HCT116 (cell line): ENCODE measurements at regions not wholly inside any gene's neighbourhood (a gene's known extent, or its start where the extent isn't known, plus 50 kb on each side); places are given as distances from the start of the nearest gene placed in this dataset.

Experiments
- ATAC-seq: fragments of 200-7000 bp; cut with Tn5 transposase; 2 replicates; pipeline ENCODE4 v1.9.1; 2020; ENCODE audit warnings: mild to moderate bottlenecking, moderate library complexity
- BruUV-seq: library from RNA; stranded (reverse); fragments of 400-500 nt; replicated peaks from 2 replicates; lab custom pipeline; 2021; lab: Mats Ljungman, UMichigan
- CTCF ChIA-PET: fragments of 300-600 bp; sonication (Branson Sonifier 250); formaldehyde crosslinking; loops from one replicate; lab custom pipeline; 2021; ENCODE audit warnings: antibody characterized with exemption; lab: Charles Lee
- POLR2A ChIA-PET: fragments of 300-600, 350-600 bp; sonication (Branson Sonifier 250); formaldehyde crosslinking; loops from one replicate; lab custom pipeline; 2021; ENCODE audit warnings: antibody characterized with exemption; lab: Charles Lee
- RAD21 ChIA-PET, 2 experiments: fragments of 300-600 bp; sonication (Branson Sonifier 250); formaldehyde crosslinking; loops; one replicate each; lab custom pipeline; 2023; ENCODE audit warnings: low total read pairs in 2 of 2; ENCODE audit not compliant: uncharacterized antibody in 2 of 2, unreplicated experiment in 2 of 2, low non-redundant PET in 1 of 2; lab: Charles Lee
- DNase-seq: peaks from one replicate; pipeline ENCODE4 v3.0.0-alpha.2; 2010; ENCODE audit warnings: low read depth, low spot score
- H2AFZ ChIP-seq: fragments of 200-600 bp; shearing (Covaris generic), sonication (generic); 2 replicates; pipeline ENCODE4 v1.6.1; 2017; ENCODE audit warnings: low read depth, mixed run types, mixed read lengths, antibody characterized with exemption, low read length; ENCODE audit not compliant: poor library complexity, severe bottlenecking
- H3K27ac ChIP-seq: 2 replicates; pipeline ENCODE4 v1.5.1; 2012; ENCODE audit warnings: low read depth, low read length
- H3K27me3 ChIP-seq: fragments of 200-600 bp; sonication (generic); 2 replicates; pipeline ENCODE4 v1.6.1; 2016; ENCODE audit warnings: mixed run types, low read length, mixed read lengths; ENCODE audit not compliant: insufficient read depth
- H3K36me3 ChIP-seq, 2 experiments: fragments of 200-500 bp in 1 of 2; fragments of 200-600 bp in 1 of 2; sonication (Bioruptor generic) in 1 of 2; sonication (generic) in 1 of 2; 2 replicates each; pipeline versions ENCODE4 v1.5.1 to v1.6.1; 2014 to 2016; ENCODE audit warnings: low read length in 2 of 2, inconsistent platforms in 1 of 2, mixed read lengths in 1 of 2, mixed run types in 1 of 2; ENCODE audit not compliant: insufficient read depth in 2 of 2, control insufficient read depth in 1 of 2
- H3K4me1 ChIP-seq, 2 experiments: fragments of 200-600 bp in 1 of 2; sonication (generic) in 1 of 2; 2 replicates each; pipeline versions ENCODE4 v1.5.1 to v1.6.1; 2012 to 2017; ENCODE audit warnings: low read length in 2 of 2, inconsistent platforms in 1 of 2, mild to moderate bottlenecking in 1 of 2, mixed read lengths in 1 of 2, mixed run types in 1 of 2, moderate library complexity in 1 of 2; ENCODE audit not compliant: insufficient read depth in 2 of 2, control insufficient read depth in 1 of 2
- H3K4me2 ChIP-seq: fragments of 200-600 bp; sonication (generic); 2 replicates; pipeline ENCODE4 v1.6.1; 2017; ENCODE audit warnings: mixed run types, low read length, mixed read lengths
- H3K4me3 ChIP-seq, 2 experiments: fragments of 200-600 bp in 1 of 2; sonication (generic) in 1 of 2; replicated peaks in 1 of 2; 2 replicates each; pipeline ENCODE4 v1.5.1; 2011 to 2016; ENCODE audit warnings: low read length in 2 of 2, control low read depth in 1 of 2, low read depth in 1 of 2, mild to moderate bottlenecking in 1 of 2, mixed read lengths in 1 of 2, mixed run types in 1 of 2
- H3K79me2 ChIP-seq: fragments of 200-600 bp; sonication (generic); 2 replicates; pipeline ENCODE4 v1.6.1; 2017; ENCODE audit warnings: mild to moderate bottlenecking, mixed run types, low read length, moderate library complexity, mixed read lengths; ENCODE audit not compliant: insufficient read depth
- H3K9ac ChIP-seq: fragments of 200-600 bp; sonication (generic); 2 replicates; pipeline ENCODE4 v1.6.1; 2016; ENCODE audit warnings: low read length, mixed read lengths
- H3K9me2 ChIP-seq: fragments of 200-600 bp; sonication (generic), shearing (Covaris generic); 2 replicates; pipeline ENCODE4 v1.6.1; 2017; ENCODE audit warnings: mixed run types, mild to moderate bottlenecking, moderate library complexity; ENCODE audit not compliant: insufficient read depth
- H3K9me3 ChIP-seq, 2 experiments: fragments of 200-500 bp in 1 of 2; fragments of 200-600 bp in 1 of 2; sonication (Bioruptor generic) in 1 of 2; sonication (generic) in 1 of 2; 2 replicates each; pipeline ENCODE4 v1.6.1; 2014 to 2017; ENCODE audit warnings: low read length in 2 of 2, mixed read lengths in 2 of 2, inconsistent platforms in 1 of 2, low read depth in 1 of 2, mild to moderate bottlenecking in 1 of 2, mixed run types in 1 of 2, moderate library complexity in 1 of 2; ENCODE audit not compliant: control insufficient read depth in 1 of 2, insufficient read depth in 1 of 2
- H4K20me1 ChIP-seq: fragments of 200-600 bp; sonication (generic), shearing (Covaris generic); 2 replicates; pipeline ENCODE4 v1.6.1; 2017; ENCODE audit warnings: mixed run types, mild to moderate bottlenecking, moderate library complexity; ENCODE audit not compliant: insufficient read depth
- CBX3 ChIP-seq: IDR thresholded peaks from 2 replicates; pipeline ENCODE4 v1.6.1; 2012; ENCODE audit warnings: low read depth
- CEBPB ChIP-seq: IDR thresholded peaks from 2 replicates; pipeline ENCODE4 v1.6.1; 2012; ENCODE audit warnings: low read depth
- EGR1 ChIP-seq: IDR thresholded peaks from 2 replicates; pipeline ENCODE4 v1.6.1; 2012; ENCODE audit warnings: low read depth
- EZH2 ChIP-seq: fragments of 200-600 bp; sonication (generic); IDR thresholded peaks from 2 replicates; pipeline ENCODE4 v1.6.1; 2017; ENCODE audit warnings: antibody characterized with exemption, mixed run types
- JUND ChIP-seq: IDR thresholded peaks from 2 replicates; pipeline ENCODE4 v1.6.1; 2012
- POLR2A ChIP-seq: IDR thresholded peaks from 2 replicates; pipeline ENCODE4 v1.7.0; 2011; ENCODE audit warnings: borderline replicate concordance; ENCODE audit not compliant: insufficient read depth, insufficient read length; ENCODE audit errors: extremely low read depth
- SP1 ChIP-seq: IDR thresholded peaks from 2 replicates; pipeline ENCODE4 v1.6.1; 2012; ENCODE audit warnings: low read depth
- TCF7L2 ChIP-seq: IDR thresholded peaks from 2 replicates; pipeline ENCODE4 v1.7.0; 2011; ENCODE audit warnings: borderline replicate concordance, inconsistent platforms; ENCODE audit not compliant: insufficient read depth, insufficient read length; ENCODE audit errors: extremely low read depth
- ZFX ChIP-seq: fragments of 450-650 bp; IDR thresholded peaks from 2 replicates; pipeline ENCODE4 v1.6.1; 2017
- ZNF274 ChIP-seq: fragments of 200-500 bp; sonication (Bioruptor generic); IDR thresholded peaks from 2 replicates; pipeline ENCODE4 v1.6.1; 2014; ENCODE audit warnings: mild to moderate bottlenecking, low read depth, low read length, inconsistent platforms
- intact Hi-C: fragments of 100-400 bp; cut with micrococcal nuclease; formaldehyde crosslinking; loops from 2 replicates; pipeline ENCODE4 v1.10.0; 2022
- TF ChIP-seq, protein P1 (sequence below): IDR thresholded peaks from 2 replicates; pipeline ENCODE4 v1.6.1; 2011; ENCODE audit warnings: mild to moderate bottlenecking, low read length, moderate library complexity; ENCODE audit not compliant: insufficient replicate concordance; ENCODE audit errors: extremely low read depth
- TF ChIP-seq, protein P2 (sequence below): IDR thresholded peaks from 2 replicates; pipeline ENCODE4 v1.6.1; 2012
- TF ChIP-seq, protein P3 (sequence below): IDR thresholded peaks from 2 replicates; pipeline ENCODE4 v1.6.1; 2012; ENCODE audit warnings: low read depth
- TF ChIP-seq, protein P4 (sequence below): IDR thresholded peaks from 2 replicates; pipeline ENCODE4 v1.6.1; 2012

DNA sequence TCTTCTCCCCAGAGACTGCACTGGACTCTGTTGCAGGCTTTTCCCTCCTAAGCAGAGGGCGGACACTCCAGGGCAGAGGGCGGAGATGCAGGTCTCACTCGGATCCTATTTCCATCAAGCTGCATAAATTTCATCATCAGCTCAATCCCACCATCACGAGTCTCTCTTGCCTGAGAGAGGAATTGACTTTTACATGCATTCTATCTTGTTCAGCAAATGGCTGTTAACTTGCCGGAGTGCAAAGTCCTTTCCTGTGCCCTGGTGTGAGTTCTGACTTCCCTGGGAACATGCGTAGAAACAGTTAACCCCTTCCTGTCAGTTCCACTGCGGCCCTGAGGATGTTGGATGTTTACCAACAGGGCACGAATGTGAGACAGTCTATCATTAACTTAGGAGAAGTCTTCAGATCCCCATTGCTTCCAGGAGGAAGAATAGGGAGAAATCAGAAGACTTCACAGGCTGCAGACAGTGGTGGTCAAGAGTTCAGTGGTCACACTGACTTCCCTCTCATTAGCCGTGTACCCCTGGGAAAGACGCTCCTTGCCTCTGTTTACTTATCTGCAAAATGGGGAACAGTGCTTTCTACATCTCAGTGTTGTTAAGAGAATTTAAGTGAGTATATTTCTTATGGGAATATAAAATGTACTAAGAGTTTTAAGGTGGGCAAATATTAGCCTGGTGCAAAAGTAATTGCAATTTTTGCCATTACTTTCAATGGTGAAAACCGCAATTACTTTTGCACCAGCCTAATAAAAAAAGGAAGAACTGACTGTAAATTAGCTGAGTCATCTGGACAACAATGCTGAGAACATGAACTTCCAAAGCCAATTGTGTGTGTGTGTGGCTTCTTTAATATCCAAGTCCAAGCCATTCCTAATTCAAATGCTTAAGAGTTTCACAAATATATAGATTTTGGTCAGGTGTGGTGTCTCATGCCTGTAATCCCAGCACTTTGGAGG is 248.0 kb downstream of the DRD1 start:
- no peaks in the 10 kb centered on the region for H3K9me2 ChIP-seq
- H3K36me3 ChIP-seq: no peaks in the 10 kb centered on the region
- peaks cover 0 to 3% of the 10 kb centered on the region in 2 experiments; a peak in 1 of 4 replicates for H3K9me3 ChIP-seq
- ChIA-PET RAD21 (no interaction called here), POLR2A (no interaction called here), CTCF (no interaction called here)
- no peak overlapping the region for H2AFZ ChIP-seq
- H3K27me3 ChIP-seq: peaks cover 5% of the 10 kb centered on the region; the same call in 1 of the 2 replicates
- H3K9ac ChIP-seq: no peak overlapping the region
- ATAC-seq (no peak), DNase-seq (peak; percentile 18)
- H3K4me1 ChIP-seq: peaks cover 6 to 10% of the 10 kb centered on the region in 2 experiments
- no peak overlapping the region for H3K4me3 ChIP-seq
- intact Hi-C loops: no loop called here
- no peak overlapping the region for H3K4me2 ChIP-seq
- BruUV-seq: no TSS peak
- no peak for TF ChIP-seq ZFX
- H4K20me1 ChIP-seq: no peaks in the 10 kb centered on the region
- H3K79me2 ChIP-seq: no peaks in the 10 kb centered on the region
- no peak overlapping the region for H3K27ac ChIP-seq

DNA sequence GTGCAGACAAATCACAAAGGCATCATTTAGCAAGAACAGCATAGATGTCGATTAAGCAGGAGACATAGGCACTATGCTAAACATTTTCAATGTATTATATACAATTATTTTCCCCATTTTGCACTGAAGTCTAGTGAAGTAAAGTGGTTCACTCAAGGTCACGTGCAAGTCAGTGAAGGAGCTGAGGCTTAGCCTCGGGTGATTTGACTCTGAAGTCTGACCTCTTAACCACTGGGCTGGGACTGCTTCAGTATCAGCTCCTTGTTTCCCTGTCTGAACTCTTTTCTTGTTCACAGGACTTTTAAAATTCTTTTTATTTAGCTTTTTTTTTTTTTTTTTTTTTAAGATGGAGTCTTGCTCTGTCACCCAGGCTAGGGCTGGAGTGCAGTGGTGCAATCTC is 262.7 kb downstream of the DRD1 start:
- no peak overlapping the region for H3K4me2 ChIP-seq
- no peaks in the 10 kb centered on the region for H3K4me1 ChIP-seq
- H2AFZ ChIP-seq: no peak overlapping the region
- RAD21 ChIA-PET: no interaction called here
- H3K9ac ChIP-seq: no peak overlapping the region
- no peak overlapping the region for H3K27ac ChIP-seq
- CTCF ChIA-PET: no interaction called here
- no TSS peak for BruUV-seq
- H4K20me1 ChIP-seq: no peaks in the 10 kb centered on the region
- no peak overlapping the region for H3K4me3 ChIP-seq
- no peaks in the 10 kb centered on the region for H3K79me2 ChIP-seq
- no peaks in the 10 kb centered on the region for H3K9me3 ChIP-seq
- no peaks in the 10 kb centered on the region for H3K27me3 ChIP-seq
- POLR2A ChIA-PET: no interaction called here
- DNase-seq: no peak
- intact Hi-C loops: no loop called here
- no peak for ATAC-seq
- H3K36me3 ChIP-seq: no peaks in the 10 kb centered on the region
- no peaks in the 10 kb centered on the region for H3K9me2 ChIP-seq
- TF ChIP-seq EZH2: no peak
- no peak for TF ChIP-seq JUND
- TF ChIP-seq TCF7L2: no peak
- TF ChIP-seq CBX3: no peak
- TF ChIP-seq, protein P1, sequence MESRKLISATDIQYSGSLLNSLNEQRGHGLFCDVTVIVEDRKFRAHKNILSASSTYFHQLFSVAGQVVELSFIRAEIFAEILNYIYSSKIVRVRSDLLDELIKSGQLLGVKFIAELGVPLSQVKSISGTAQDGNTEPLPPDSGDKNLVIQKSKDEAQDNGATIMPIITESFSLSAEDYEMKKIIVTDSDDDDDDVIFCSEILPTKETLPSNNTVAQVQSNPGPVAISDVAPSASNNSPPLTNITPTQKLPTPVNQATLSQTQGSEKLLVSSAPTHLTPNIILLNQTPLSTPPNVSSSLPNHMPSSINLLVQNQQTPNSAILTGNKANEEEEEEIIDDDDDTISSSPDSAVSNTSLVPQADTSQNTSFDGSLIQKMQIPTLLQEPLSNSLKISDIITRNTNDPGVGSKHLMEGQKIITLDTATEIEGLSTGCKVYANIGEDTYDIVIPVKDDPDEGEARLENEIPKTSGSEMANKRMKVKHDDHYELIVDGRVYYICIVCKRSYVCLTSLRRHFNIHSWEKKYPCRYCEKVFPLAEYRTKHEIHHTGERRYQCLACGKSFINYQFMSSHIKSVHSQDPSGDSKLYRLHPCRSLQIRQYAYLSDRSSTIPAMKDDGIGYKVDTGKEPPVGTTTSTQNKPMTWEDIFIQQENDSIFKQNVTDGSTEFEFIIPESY: no peak
- no peak for TF ChIP-seq CEBPB
- no peak for TF ChIP-seq ZFX
- no peak for TF ChIP-seq POLR2A
- no peak for TF ChIP-seq ZNF274
- TF ChIP-seq, protein P2, sequence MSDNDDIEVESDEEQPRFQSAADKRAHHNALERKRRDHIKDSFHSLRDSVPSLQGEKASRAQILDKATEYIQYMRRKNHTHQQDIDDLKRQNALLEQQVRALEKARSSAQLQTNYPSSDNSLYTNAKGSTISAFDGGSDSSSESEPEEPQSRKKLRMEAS: no peak
- TF ChIP-seq, protein P3, sequence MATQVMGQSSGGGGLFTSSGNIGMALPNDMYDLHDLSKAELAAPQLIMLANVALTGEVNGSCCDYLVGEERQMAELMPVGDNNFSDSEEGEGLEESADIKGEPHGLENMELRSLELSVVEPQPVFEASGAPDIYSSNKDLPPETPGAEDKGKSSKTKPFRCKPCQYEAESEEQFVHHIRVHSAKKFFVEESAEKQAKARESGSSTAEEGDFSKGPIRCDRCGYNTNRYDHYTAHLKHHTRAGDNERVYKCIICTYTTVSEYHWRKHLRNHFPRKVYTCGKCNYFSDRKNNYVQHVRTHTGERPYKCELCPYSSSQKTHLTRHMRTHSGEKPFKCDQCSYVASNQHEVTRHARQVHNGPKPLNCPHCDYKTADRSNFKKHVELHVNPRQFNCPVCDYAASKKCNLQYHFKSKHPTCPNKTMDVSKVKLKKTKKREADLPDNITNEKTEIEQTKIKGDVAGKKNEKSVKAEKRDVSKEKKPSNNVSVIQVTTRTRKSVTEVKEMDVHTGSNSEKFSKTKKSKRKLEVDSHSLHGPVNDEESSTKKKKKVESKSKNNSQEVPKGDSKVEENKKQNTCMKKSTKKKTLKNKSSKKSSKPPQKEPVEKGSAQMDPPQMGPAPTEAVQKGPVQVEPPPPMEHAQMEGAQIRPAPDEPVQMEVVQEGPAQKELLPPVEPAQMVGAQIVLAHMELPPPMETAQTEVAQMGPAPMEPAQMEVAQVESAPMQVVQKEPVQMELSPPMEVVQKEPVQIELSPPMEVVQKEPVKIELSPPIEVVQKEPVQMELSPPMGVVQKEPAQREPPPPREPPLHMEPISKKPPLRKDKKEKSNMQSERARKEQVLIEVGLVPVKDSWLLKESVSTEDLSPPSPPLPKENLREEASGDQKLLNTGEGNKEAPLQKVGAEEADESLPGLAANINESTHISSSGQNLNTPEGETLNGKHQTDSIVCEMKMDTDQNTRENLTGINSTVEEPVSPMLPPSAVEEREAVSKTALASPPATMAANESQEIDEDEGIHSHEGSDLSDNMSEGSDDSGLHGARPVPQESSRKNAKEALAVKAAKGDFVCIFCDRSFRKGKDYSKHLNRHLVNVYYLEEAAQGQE: no peak
- TF ChIP-seq, protein P4, sequence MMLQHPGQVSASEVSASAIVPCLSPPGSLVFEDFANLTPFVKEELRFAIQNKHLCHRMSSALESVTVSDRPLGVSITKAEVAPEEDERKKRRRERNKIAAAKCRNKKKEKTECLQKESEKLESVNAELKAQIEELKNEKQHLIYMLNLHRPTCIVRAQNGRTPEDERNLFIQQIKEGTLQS: no peak
- TF ChIP-seq SP1: no peak
- no peak for TF ChIP-seq EGR1
